GM20000 (cell line): ENCODE measurements at regions not wholly inside any gene's neighbourhood (a gene's known extent, or its start where the extent isn't known, plus 50 kb on each side); places are given as distances from the start of the nearest gene placed in this dataset.
"Not testable (repeated sequence)": the region's sequence is repeated elsewhere in the genome, so short reads cannot be mapped to it uniquely, and the experiment has no call there.

ENCODE experiments used
- DNase-seq: peaks from one replicate; pipeline ENCODE4 v3.0.0; 2012; ENCODE audit warnings: low spot score
- CTCF ChIP-seq: IDR thresholded peaks from 2 replicates; pipeline ENCODE4 v1.5.1; 2012; ENCODE audit warnings: mild to moderate bottlenecking, control low read depth; ENCODE audit errors: extremely low read depth, missing control alignments

DNA sequence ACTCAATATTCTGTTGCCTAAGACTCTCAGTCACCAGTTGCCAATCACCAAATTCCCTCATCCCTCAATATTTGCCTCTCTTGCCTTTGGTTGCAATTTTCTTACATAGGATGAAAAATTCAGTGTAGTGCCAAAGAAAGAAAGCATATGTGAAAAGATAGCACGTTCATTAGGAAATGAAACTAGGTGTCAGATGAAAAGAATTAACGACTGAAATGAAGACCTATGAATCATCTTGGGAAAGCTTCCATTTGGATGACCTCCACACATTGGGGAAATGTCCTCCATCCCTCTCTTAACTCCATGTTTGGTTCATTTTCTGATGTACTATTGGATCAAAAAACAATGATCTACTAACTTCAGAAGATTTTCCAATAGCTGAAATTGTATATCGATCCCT, 145.1 kb upstream of the MEOX2 start:
- no peak for DNase-seq
- TF ChIP-seq CTCF, result no peak

DNA sequence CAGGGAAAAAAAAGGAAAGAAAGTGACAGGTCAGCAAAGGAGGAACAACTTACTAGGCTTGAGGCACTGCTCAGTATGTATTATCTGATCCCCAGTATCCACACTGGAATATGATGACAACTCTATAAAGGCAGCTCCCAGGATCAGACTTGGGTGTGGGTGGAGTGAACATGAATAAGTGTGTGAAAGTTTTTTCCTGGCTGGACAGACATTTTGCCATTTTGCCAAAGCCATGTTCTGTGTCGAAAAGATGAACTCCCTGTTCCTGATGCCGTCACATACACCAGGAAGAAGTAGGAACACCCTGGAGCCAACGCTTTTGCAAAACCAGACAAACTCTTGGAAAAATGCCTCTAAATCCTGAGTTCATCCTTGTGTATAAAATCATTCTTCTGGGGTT, 143.2 kb upstream of the MEOX2 start:
- DNase-seq, result no peak
- no peak for TF ChIP-seq CTCF

GRCh38 chr7:15828881-15829280, 142.4 kb upstream of the MEOX2 start:
- TF ChIP-seq CTCF, result no peak
- no peak for DNase-seq

DNA sequence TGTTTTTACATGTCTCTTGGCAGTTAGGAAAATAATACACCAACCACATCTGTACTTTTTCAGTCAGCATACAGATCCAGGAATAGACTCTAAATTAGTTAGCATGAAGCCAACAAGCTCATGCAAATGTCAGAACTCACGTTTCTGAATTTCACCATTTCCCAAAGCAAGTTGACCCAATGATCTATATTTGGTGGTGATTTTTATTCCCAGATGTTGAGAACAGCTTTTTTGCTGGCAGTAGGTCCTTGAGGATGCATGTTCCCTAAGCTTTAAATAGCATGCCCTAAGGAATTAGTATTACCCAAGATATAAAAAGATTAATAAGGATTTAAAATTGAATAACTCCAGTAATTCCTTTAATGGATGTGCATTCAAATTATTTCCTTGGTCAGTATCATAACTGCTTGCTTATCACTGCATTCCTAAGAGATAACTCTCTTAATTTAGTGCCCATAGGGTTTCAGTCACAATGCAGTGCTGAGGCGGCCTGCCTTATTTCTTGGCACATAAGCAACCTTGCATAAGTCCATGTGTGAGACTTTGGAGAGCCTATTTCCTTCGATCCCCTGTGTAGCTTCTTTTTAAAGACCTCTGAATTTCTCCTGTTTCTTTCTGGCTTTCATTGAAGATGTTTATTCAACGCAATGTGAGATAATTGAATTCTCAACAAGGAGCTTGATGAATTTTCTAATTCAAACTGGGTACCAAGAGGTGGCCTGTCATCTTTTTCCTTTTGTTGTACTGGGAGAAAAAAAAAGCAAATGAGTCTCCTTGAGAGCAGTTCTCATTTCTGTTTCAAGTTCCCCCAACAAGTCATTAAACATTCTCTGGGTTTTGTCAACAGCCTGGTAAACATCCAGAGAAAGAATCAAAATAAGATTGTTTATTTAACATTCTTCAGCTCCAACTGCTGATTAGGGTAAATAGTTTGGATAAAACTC, 135.3 kb upstream of the MEOX2 start:
- DNase-seq, result no peak
- no peak for TF ChIP-seq CTCF

- TF ChIP-seq CTCF, result no peak
- DNase-seq, result no peak
Measured at GRCh38 chr7:15820319-15820718, 133.8 kb upstream of the MEOX2 start.

DNA sequence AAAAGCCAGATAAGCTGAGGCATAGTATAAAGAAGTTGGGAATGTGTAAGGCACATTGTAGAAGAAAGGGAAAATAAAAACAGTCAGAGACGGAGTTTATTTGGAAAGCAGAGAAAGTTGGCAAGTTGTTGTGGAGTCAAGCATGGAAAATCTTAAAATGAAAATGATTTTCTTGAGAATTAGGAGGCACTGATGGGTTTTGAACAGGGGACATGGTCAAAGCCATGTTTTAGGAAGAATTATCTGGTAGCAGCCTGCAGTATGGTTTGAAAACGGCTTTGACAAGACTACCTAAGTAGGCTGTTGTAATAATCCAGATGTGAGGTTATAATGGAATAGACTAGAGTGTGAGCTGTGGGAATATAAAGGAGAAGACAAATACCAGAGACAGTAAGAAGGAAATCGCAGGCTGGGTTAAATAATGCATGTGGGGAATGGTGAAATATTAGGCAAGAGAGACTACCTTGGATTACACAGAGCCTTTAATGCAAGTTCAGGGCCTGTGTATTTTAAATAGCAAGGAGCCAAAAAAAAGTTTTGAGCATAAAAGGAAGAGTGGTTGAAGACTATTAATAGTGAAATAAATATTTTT, 130.4 kb upstream of the MEOX2 start:
- no peak for TF ChIP-seq CTCF
- no peak for DNase-seq

DNA sequence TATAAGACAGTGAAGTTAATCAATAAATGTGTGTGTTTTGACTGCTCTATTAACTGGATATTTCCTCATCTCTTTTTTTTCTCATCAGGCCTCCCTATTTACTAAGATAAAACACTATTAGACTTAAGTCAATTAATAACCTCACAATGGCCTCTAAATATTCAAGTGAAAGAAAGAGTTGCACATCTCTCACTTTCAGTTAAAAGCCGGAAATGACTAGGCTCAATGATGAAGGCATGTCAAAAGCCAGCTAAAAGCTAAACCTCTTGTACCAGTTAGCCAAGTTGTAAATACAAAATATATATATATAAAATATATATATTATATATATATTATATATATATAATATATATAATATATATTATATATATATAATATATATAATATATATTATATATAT, 127.0 kb upstream of the MEOX2 start:
- no peak for TF ChIP-seq CTCF
- DNase-seq, result no peak

GRCh38 chr7:15810383-15810782, 123.9 kb upstream of the MEOX2 start:
- DNase-seq, result not testable (repeated sequence)

DNA sequence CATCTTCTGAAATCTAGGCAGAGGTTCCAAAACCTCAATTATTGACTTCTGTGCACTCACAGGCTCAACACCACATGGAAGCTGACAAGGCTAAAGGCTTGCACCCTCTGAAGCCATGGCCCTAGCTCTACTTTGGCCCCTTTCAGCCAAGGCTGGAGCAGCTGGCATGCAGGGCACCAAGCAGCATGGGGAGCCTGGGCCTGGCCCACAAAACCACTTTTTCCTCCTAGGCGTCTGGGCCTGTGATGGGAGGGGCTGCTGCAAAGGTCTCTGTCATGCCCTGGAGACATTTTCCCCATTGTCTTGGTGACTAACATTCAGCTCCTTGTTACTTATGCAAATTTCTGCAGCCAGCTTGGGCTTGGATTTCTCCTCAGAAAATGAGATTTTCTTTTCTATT, 123.5 kb upstream of the MEOX2 start:
- not testable (repeated sequence) for DNase-seq
